Mucosa of descending colon (tissue), 3 donors: ENCODE measurements at regions not wholly inside any gene's neighbourhood (a gene's known extent, or its start where the extent isn't known, plus 50 kb on each side); places are given as distances from the start of the nearest gene placed in this dataset.

Source experiments
- ATAC-seq: fragments of 200-7000 bp; cut with Tn5 transposase; one replicate; pipeline ENCODE4 v1.9.1; 2020; ENCODE audit warnings: mild to moderate bottlenecking, moderate library complexity
- DNase-seq, 3 donors: peaks; one replicate each; pipeline ENCODE4 v3.0.0-alpha.2; 2020
- H3K36me3 ChIP-seq: fragments of 200-600 bp; one replicate; pipeline ENCODE4 v1.8.0; 2021; ENCODE audit warnings: low read depth, mild to moderate bottlenecking
- H3K4me1 ChIP-seq: fragments of 200-600 bp; one replicate; pipeline ENCODE4 v1.8.0; 2021; ENCODE audit warnings: low read depth, mild to moderate bottlenecking
- H3K4me3 ChIP-seq: fragments of 200-600 bp; one replicate; pipeline ENCODE4 v1.8.0; 2021; ENCODE audit warnings: mild to moderate bottlenecking
- H3K9me3 ChIP-seq: fragments of 200-600 bp; one replicate; pipeline ENCODE4 v1.8.0; 2021; ENCODE audit warnings: mild to moderate bottlenecking
- intact Hi-C, 2 donors: fragments of 100-400 bp; cut with DNase I in 1 of 2; cut with micrococcal nuclease in 1 of 2; formaldehyde crosslinking; loops; one replicate each; pipeline versions ENCODE4 v1.11.0 to v1.11.1; 2022; cut with DNase I, micrococcal nuclease
- TF ChIP-seq, protein P1 (sequence below): fragments of 200-600 bp; IDR thresholded peaks from one replicate; pipeline ENCODE4 v1.8.0; 2022; ENCODE audit warnings: antibody characterized with exemption, mild to moderate bottlenecking
- donor health status: DM: no; HTN: no; CAD: no; lungs with moderate emphysema.
- donor health status: DM: no; HTN: no; CAD: no.
- donor health status: DM: no; HTN: yes; CAD: no.

DNA sequence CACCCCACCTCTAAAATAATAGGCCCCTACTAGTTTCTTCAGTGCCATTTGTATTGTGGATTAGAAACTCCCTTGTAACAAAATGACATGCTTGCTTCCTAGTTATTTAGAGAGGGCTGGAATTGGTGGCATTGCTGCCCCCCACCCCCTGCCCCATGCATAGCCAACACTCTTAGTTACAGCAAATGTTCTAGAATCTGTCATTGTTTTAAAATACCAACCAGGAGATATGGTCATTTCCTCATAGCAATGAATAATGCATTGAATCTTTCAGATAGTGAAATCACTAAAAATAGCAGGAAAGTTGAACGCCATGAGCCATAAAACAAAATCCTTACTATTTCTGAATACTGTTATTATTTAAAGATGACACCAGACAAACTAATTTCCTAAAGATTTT, 292.5 kb downstream of the ARPP21 start:
- Histone ChIP-seq H3K4me1 (no peaks in the 10 kb centered on the region), H3K9me3 (no peaks in the 10 kb centered on the region), H3K36me3 (no peaks in the 10 kb centered on the region), H3K4me3 (no peak overlapping the region)
- ATAC-seq: no peak
- no peak for DNase-seq
- TF ChIP-seq, protein P1, sequence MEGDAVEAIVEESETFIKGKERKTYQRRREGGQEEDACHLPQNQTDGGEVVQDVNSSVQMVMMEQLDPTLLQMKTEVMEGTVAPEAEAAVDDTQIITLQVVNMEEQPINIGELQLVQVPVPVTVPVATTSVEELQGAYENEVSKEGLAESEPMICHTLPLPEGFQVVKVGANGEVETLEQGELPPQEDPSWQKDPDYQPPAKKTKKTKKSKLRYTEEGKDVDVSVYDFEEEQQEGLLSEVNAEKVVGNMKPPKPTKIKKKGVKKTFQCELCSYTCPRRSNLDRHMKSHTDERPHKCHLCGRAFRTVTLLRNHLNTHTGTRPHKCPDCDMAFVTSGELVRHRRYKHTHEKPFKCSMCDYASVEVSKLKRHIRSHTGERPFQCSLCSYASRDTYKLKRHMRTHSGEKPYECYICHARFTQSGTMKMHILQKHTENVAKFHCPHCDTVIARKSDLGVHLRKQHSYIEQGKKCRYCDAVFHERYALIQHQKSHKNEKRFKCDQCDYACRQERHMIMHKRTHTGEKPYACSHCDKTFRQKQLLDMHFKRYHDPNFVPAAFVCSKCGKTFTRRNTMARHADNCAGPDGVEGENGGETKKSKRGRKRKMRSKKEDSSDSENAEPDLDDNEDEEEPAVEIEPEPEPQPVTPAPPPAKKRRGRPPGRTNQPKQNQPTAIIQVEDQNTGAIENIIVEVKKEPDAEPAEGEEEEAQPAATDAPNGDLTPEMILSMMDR: no peak
- intact Hi-C loops: no loop called here

DNA sequence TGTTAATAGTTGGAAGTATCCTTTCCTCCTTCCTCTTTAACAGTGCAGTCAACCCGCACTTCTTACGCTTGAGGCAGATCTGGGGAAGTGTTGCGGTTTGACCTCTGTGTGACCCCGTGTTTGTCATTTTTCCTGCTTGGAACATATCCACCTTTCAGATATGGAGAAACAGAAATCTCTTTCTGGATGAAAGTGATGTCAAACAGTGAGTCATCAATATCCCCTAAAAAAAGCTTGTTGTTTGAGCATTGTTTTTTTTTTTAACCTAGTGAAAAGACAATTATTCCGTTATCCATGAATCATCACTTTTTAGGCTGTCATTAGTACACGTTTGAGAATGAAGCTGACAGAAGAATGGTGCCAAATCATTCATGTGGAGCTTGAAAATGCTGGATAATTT, 293.7 kb downstream of the ARPP21 start:
- DNase-seq: peak in 1 of 3 donors; percentile 8
- no peaks in the 10 kb centered on the region for H3K36me3 ChIP-seq
- ATAC-seq: no peak
- no peaks in the 10 kb centered on the region for H3K4me1 ChIP-seq
- no peaks in the 10 kb centered on the region for H3K9me3 ChIP-seq
- intact Hi-C loops: no loop called here
- TF ChIP-seq, protein P1: no peak
- no peak overlapping the region for H3K4me3 ChIP-seq

DNA sequence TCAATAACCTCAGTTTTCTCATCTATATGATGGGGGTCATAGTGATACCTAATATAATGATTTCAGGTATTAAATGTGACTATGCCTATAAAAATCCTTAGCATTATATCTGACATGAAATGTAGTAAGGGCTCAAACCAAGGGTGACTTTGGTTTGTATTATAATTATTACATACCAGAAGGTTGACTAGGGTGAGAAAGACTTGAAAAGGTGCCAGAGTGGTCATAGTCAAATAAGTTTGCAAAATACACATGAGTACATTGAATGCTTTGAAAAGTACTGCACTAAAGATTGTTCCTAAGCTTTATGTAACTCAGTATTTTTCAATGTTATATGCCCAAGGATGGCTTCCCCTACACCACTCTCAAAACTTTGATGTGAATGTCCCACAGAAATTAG, 297.2 kb downstream of the ARPP21 start:
- H3K36me3 ChIP-seq: no peaks in the 10 kb centered on the region
- ATAC-seq: no peak
- DNase-seq: no peak
- no peak overlapping the region for H3K4me3 ChIP-seq
- no peaks in the 10 kb centered on the region for H3K4me1 ChIP-seq
- TF ChIP-seq, protein P1: no peak
- intact Hi-C loops: no loop called here
- no peaks in the 10 kb centered on the region for H3K9me3 ChIP-seq

DNA sequence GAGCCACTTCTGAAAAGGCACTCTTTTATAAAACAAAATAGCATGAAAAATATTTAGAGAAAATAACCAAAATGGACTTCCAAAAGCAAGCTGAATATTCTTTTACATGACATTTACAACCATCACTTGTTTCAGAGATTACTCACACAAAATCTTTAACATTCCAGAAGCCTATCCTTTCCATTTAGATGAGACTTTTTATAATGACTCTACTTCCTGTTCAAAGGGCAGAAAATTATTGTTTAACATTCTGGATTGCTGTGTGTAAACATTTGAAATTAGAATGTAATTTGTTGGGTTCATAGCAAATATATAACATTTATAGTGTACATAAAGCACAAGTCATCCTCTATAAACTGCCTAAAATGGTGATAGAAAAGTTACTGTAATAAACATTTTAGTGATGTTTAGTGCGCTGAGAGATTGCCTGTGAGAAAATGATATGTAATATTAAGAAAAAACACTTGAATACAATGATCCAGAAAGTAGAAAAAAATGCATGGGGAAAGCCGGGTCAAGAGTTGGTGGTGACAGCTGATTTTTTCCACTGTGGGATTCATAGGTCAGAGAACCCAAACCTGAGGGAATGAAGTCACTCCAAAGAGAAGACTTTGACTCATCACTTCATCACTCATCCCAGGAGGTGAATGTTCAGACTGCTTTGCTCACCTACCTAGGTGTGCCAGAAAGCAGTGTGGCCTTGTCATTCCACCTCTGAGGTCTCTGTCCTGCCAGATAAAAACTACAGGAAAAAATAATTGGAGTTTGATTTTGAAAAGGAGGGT, 305.8 kb downstream of the ARPP21 start:
- Histone ChIP-seq H3K4me3 (no peak overlapping the region), H3K4me1 (peaks cover 6% of the 10 kb centered on the region), H3K9me3 (no peaks in the 10 kb centered on the region), H3K36me3 (no peaks in the 10 kb centered on the region)
- intact Hi-C loops: no loop called here
- ATAC-seq (peak; percentile 73), DNase-seq (no peak)
- TF ChIP-seq, protein P1: no peak

DNA sequence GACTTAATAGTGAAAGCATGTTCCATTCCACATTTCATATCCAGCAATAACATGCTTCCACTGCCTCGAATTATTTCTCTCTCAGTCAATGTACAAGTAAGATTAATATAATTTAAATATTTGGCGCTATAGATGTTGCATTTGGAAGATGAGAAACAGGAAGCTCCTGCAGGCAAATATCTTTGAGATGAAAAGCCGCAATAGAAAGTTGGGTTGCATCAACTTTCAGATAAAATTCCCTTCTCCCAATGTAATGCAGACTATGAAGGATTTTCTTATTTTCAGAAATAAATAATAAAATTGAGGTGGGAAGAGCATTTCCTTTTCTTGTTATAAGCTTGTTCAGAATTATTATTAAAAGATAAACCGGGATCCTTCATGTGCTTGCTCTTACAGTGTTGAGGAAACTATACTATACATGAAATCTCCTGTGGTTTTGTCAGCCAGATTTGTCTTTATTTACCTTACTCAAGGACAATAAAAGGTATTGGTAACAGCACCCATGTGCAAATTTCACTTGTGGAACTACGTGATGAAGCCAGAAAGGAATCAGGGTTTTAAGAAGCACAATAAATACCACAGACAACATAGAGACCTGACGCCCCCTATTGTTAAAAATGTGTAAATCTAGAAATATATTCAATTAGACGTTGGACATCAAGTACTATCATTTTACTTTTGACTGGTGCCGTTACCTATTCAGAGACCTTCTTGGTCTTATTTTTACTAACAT, 307.0 kb downstream of the ARPP21 start:
- intact Hi-C loops: no loop called here
- Histone ChIP-seq H3K36me3 (no peaks in the 10 kb centered on the region), H3K4me3 (no peak overlapping the region), H3K4me1 (peaks cover 6% of the 10 kb centered on the region), H3K9me3 (no peaks in the 10 kb centered on the region)
- TF ChIP-seq, protein P1: no peak
- DNase-seq (no peak), ATAC-seq (no peak)
